SK-N-SH (cell line): ENCODE measurements at regions not wholly inside any gene's neighbourhood (a gene's known extent, or its start where the extent isn't known, plus 50 kb on each side); places are given as distances from the start of the nearest gene placed in this dataset.
A peak's percentile ranks its signal among the peaks of the same experiment; 100 is the strongest.
"Not testable (repeated sequence)": the region's sequence is repeated elsewhere in the genome, so short reads cannot be mapped to it uniquely, and the experiment has no call there.

Experiments used
- CTCF ChIA-PET: fragments of 300-600, 350-600 bp; formaldehyde crosslinking; extraction: SDS; loops from one replicate; lab custom pipeline; 2021; lab: Yijun Ruan, JAX
- POLR2A ChIA-PET: fragments of 350-600 bp; sonication (Branson Sonifier 250); formaldehyde crosslinking; extraction: SDS; loops from one replicate; lab custom pipeline; 2020; ENCODE audit warnings: antibody characterized with exemption, inconsistent platforms; lab: Yijun Ruan, JAX
- DNase-seq: peaks from one replicate; pipeline ENCODE4 v3.0.0; 2012
- H2AFZ ChIP-seq: fragments of 200-600 bp; sonication (generic); 2 replicates; pipeline ENCODE4 v1.8.1; 2016; ENCODE audit warnings: antibody characterized with exemption, mild to moderate bottlenecking, low read depth
- H3F3A ChIP-seq: fragments of 200-600 bp; sonication (generic); replicated peaks from 2 replicates; pipeline ENCODE3; 2016; ENCODE audit warnings: antibody characterized with exemption, mild to moderate bottlenecking; ENCODE audit not compliant: insufficient read depth
- H3K27ac ChIP-seq, 2 experiments: fragments of 200-500 bp in 1 of 2; fragments of 200-600 bp in 1 of 2; sonication (Bioruptor generic) in 1 of 2; sonication (generic), shearing (Covaris generic) in 1 of 2; 2 replicates each; pipeline versions ENCODE4 v1.5.1 to v1.6.1; 2014 to 2016; ENCODE audit warnings: low read depth in 2 of 2, inconsistent platforms in 1 of 2, low read length in 1 of 2, mild to moderate bottlenecking in 1 of 2, mixed read lengths in 1 of 2
- H3K27me3 ChIP-seq: fragments of 200-600 bp; sonication (generic), shearing (Covaris generic); 2 replicates; pipeline ENCODE4 v1.6.1; 2016; ENCODE audit warnings: mixed run types; ENCODE audit not compliant: insufficient read depth
- H3K36me3 ChIP-seq, 2 experiments: fragments of 200-500 bp in 1 of 2; fragments of 200-600 bp in 1 of 2; sonication (Bioruptor generic) in 1 of 2; sonication (generic) in 1 of 2; replicated peaks in 1 of 2; 2 replicates each; pipeline versions ENCODE3 to v1.5.1; 2014 to 2016; ENCODE audit warnings: low read length in 1 of 2, mild to moderate bottlenecking in 1 of 2; ENCODE audit not compliant: insufficient read depth in 2 of 2, control insufficient read depth in 1 of 2
- H3K4me1 ChIP-seq, 2 experiments: fragments of 200-500 bp in 1 of 2; fragments of 200-600 bp in 1 of 2; sonication (Bioruptor generic) in 1 of 2; sonication (generic), shearing (Covaris generic) in 1 of 2; 2 replicates each; pipeline versions ENCODE4 v1.5.1 to v1.6.1; 2014 to 2016; ENCODE audit warnings: low read depth in 1 of 2, low read length in 1 of 2, mixed run types in 1 of 2; ENCODE audit not compliant: insufficient read depth in 2 of 2, control insufficient read depth in 1 of 2
- H3K4me2 ChIP-seq: fragments of 200-600 bp; sonication (generic), shearing (Covaris generic); 2 replicates; pipeline ENCODE4 v1.6.1; 2017; ENCODE audit warnings: mixed run types
- H3K4me3 ChIP-seq, 2 experiments: fragments of 200-500 bp in 1 of 2; fragments of 200-600 bp in 1 of 2; sonication (Bioruptor generic) in 1 of 2; sonication (generic), shearing (Covaris generic) in 1 of 2; 2 replicates each; pipeline versions ENCODE4 v1.5.1 to v1.8.1; 2014 to 2016; ENCODE audit warnings: low read depth in 2 of 2, inconsistent platforms in 1 of 2, low read length in 1 of 2, mild to moderate bottlenecking in 1 of 2, mixed read lengths in 1 of 2, moderate library complexity in 1 of 2
- H3K79me2 ChIP-seq: fragments of 200-600 bp; sonication (generic); 2 replicates; pipeline ENCODE4 v1.8.1; 2017; ENCODE audit warnings: mild to moderate bottlenecking; ENCODE audit not compliant: insufficient read depth
- H3K9ac ChIP-seq: fragments of 200-600 bp; sonication (generic); 2 replicates; pipeline ENCODE4 v1.6.1; 2017; ENCODE audit warnings: mixed run types
- H3K9me2 ChIP-seq: fragments of 200-600 bp; sonication (generic); 2 replicates; pipeline ENCODE4 v1.6.1; 2017; ENCODE audit warnings: mixed run types
- H3K9me3 ChIP-seq: fragments of 200-600 bp; sonication (generic); 2 replicates; pipeline ENCODE4 v1.6.1; 2017; ENCODE audit warnings: mixed run types, mild to moderate bottlenecking, moderate library complexity
- H4K20me1 ChIP-seq: fragments of 200-600 bp; sonication (generic); 2 replicates; pipeline ENCODE4 v1.6.1; 2017; ENCODE audit warnings: mild to moderate bottlenecking, mixed run types; ENCODE audit not compliant: insufficient read depth
- ELF1 ChIP-seq: IDR thresholded peaks from 2 replicates; pipeline ENCODE4 v1.4.0; 2012
- EP300 ChIP-seq, 2 experiments: IDR thresholded peaks; 2 replicates each; pipeline versions ENCODE4 v1.4.0 to v1.6.1; 2012; ENCODE audit warnings: borderline replicate concordance in 1 of 2, low read depth in 1 of 2, low read length in 1 of 2
- EZH2phosphoT487 ChIP-seq: fragments of 200-600 bp; sonication (generic); IDR thresholded peaks from 2 replicates; pipeline ENCODE4 v1.6.1; 2017; ENCODE audit warnings: low read depth, mixed run types, mild to moderate bottlenecking, antibody characterized with exemption, moderate library complexity, borderline replicate concordance
- FOSL2 ChIP-seq: IDR thresholded peaks from 2 replicates; pipeline ENCODE4 v1.4.0; 2012; ENCODE audit warnings: low read depth, mild to moderate bottlenecking, moderate library complexity, borderline replicate concordance
- FOXJ3 ChIP-seq: sonication (generic); formaldehyde crosslinking; IDR thresholded peaks from 2 replicates; pipeline ENCODE4 v1.5.1; 2020; ENCODE audit warnings: mild to moderate bottlenecking, missing genetic modification reagents
- FOXM1 ChIP-seq: IDR thresholded peaks from 2 replicates; pipeline ENCODE4 v1.4.0; 2012; ENCODE audit warnings: low read depth, mild to moderate bottlenecking
- GATA2 ChIP-seq: sonication (generic); formaldehyde crosslinking; IDR thresholded peaks from 2 replicates; pipeline ENCODE4 v1.5.0; 2020; ENCODE audit warnings: mild to moderate bottlenecking, missing genetic modification reagents
- JUND ChIP-seq: IDR thresholded peaks from 2 replicates; pipeline ENCODE4 v1.4.0; 2012
- NRF1 ChIP-seq: IDR thresholded peaks from 2 replicates; pipeline ENCODE4 v1.6.1; 2012; ENCODE audit warnings: low read depth, mild to moderate bottlenecking, low read length
- RAD21 ChIP-seq: IDR thresholded peaks from 2 replicates; pipeline ENCODE4 v1.6.1; 2012; ENCODE audit warnings: mild to moderate bottlenecking, low read length
- SMC3 ChIP-seq: IDR thresholded peaks from 2 replicates; pipeline ENCODE4 v1.6.1; 2012; ENCODE audit warnings: low read depth, low read length, improper control_type of control experiment
- TAF1 ChIP-seq: IDR thresholded peaks from 2 replicates; pipeline ENCODE4 v1.6.1; 2012; ENCODE audit warnings: low read depth, mild to moderate bottlenecking, low read length, moderate library complexity, borderline replicate concordance
- TCF12 ChIP-seq: IDR thresholded peaks from 2 replicates; pipeline ENCODE4 v1.4.0; 2012
- TEAD4 ChIP-seq: IDR thresholded peaks from 2 replicates; pipeline ENCODE4 v1.4.0; 2012; ENCODE audit warnings: mild to moderate bottlenecking, borderline replicate concordance; ENCODE audit not compliant: insufficient read depth
- WGBS: methylation state at CpG from one replicate; pipeline ENCODE4 v1.1.6; 2017; ENCODE audit warnings: low lambda C conversion rate; 5-methylcytosine and 5-hydroxymethylcytosine counted together
- TF ChIP-seq, protein P1 (sequence below): IDR thresholded peaks from 2 replicates; pipeline ENCODE4 v1.6.1; 2012; ENCODE audit warnings: mild to moderate bottlenecking, low read depth, low read length, moderate library complexity
- TF ChIP-seq, protein P2 (sequence below): IDR thresholded peaks from 2 replicates; pipeline ENCODE4 v1.4.0; 2012; ENCODE audit warnings: low read depth, borderline replicate concordance

DNA sequence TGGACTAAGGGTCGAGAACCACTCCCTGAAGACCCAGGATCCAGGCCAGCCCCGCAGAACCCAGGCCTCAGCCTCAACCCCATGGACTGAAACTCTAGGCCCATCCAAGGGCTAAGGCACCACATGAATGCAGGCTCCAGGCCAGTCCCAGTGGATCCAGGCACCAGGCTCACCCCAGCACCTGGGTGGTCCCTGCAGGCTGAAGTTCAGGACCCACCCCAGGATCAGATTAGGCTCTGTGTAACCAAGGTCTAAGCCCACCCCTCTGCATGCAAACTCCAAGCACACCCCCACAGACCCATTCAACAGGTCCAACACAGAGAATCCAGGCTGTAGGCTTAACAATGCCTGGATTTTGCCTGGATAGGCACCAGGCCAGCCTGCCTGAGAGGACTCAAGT lies 1876.2 kb downstream of the PCDH9 start:
- ChIA-PET POLR2A (no interaction called here), CTCF (no interaction called here)
- Histone ChIP-seq H3K4me1 (no peaks in the 10 kb centered on the region), H3K36me3 (no peaks in the 10 kb centered on the region), H3K9me3 (peaks cover 8% of the 10 kb centered on the region; the same call in 1 of the 2 replicates), H3K79me2 (no peaks in the 10 kb centered on the region), H3K9ac (no peak overlapping the region), H3K9me2 (0 out of 2 replicates have a peak, but pooled peaks cover 2% of the 10 kb centered on the region), H3K4me2 (no peak overlapping the region), H3F3A (no peaks in the 10 kb centered on the region), H2AFZ (no peak overlapping the region), H3K27ac (no peak overlapping the region), H4K20me1 (no peaks in the 10 kb centered on the region), H3K27me3 (no peaks in the 10 kb centered on the region), H3K4me3 (no peak overlapping the region)
- TF ChIP-seq GATA2 (CRISPR knock-in tag) (no peak), FOXJ3 (CRISPR knock-in tag) (no peak), TAF1 (no peak), TEAD4 (no peak), JUND (no peak), FOSL2 (no peak)
- TF ChIP-seq, protein P1, sequence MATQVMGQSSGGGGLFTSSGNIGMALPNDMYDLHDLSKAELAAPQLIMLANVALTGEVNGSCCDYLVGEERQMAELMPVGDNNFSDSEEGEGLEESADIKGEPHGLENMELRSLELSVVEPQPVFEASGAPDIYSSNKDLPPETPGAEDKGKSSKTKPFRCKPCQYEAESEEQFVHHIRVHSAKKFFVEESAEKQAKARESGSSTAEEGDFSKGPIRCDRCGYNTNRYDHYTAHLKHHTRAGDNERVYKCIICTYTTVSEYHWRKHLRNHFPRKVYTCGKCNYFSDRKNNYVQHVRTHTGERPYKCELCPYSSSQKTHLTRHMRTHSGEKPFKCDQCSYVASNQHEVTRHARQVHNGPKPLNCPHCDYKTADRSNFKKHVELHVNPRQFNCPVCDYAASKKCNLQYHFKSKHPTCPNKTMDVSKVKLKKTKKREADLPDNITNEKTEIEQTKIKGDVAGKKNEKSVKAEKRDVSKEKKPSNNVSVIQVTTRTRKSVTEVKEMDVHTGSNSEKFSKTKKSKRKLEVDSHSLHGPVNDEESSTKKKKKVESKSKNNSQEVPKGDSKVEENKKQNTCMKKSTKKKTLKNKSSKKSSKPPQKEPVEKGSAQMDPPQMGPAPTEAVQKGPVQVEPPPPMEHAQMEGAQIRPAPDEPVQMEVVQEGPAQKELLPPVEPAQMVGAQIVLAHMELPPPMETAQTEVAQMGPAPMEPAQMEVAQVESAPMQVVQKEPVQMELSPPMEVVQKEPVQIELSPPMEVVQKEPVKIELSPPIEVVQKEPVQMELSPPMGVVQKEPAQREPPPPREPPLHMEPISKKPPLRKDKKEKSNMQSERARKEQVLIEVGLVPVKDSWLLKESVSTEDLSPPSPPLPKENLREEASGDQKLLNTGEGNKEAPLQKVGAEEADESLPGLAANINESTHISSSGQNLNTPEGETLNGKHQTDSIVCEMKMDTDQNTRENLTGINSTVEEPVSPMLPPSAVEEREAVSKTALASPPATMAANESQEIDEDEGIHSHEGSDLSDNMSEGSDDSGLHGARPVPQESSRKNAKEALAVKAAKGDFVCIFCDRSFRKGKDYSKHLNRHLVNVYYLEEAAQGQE = no peak
- no peak for DNase-seq
- WGBS = no CpG with 5 or more reads among the region's 2 CpGs

DNA sequence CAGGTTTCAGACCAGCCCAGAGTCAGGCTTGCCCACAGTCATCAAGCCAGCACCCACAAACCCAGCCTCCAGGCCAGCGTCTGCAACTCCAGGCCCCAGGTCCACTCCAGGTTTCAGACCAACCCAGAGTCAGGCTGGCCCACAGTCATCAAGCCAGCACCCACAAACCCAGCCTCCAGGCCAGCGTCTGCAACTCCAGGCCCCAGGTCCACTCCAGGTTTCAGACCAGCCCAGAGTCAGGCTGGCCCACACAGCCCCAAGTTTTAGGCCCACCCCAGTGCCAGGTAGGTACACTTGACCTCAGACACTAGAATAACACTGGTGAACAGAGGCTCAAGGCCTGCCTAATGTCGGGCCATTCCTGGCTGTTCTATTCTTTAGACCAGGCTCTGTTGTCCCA lies 1877.0 kb downstream of the PCDH9 start:
- POLR2A ChIA-PET, H3K27me3 ChIP-seq, H3K9me2 ChIP-seq, H3K4me2 ChIP-seq, H3K9ac ChIP-seq, H3K36me3 ChIP-seq, H2AFZ ChIP-seq, CTCF ChIA-PET, H3K79me2 ChIP-seq, H3K27ac ChIP-seq, H3K4me1 ChIP-seq, DNase-seq, H3K4me3 ChIP-seq, H4K20me1 ChIP-seq, H3F3A ChIP-seq, H3K9me3 ChIP-seq: not testable (repeated sequence)
- whole genome bisulfite sequencing = 63% methylated on average over 2 of the region's 3 CpGs

DNA sequence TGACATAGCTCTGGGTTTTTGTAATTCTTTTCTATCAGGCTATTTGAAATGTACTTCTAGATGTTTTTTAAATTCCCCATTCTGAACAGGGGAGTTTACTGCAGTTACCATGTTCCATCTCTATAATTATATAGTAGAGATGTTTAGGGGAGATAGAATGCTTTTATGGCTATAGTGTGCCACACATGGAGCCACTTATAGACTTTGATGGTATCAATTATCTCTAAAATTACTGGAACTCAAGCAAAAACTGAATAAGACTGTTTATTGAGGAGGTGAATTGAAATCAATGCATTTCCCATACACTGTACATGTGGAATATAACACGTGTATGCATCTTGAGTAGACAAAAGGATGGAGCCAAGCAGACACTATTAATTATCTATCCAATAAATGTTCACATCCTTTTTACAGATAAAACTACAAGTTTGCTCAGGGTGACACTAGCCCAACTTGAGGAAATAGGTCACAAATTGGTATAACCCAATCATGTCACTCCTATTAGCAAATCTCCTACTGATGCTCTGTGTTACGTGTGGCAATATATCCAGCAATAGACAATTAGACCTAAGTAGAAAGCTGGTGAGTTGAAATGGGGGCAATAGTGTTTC lies 1882.6 kb downstream of the PCDH9 start:
- no peaks in the 10 kb centered on the region for H3K79me2 ChIP-seq
- no peak overlapping the region for H2AFZ ChIP-seq
- WGBS = 73% methylated on average over 2 of the region's 2 CpGs
- CTCF ChIA-PET = no interaction called here
- no peaks in the 10 kb centered on the region for H3K36me3 ChIP-seq
- H3K9ac ChIP-seq = no peak overlapping the region
- no peaks in the 10 kb centered on the region for H3K27me3 ChIP-seq
- no peaks in the 10 kb centered on the region for H3K9me2 ChIP-seq
- no peak overlapping the region for H3K4me2 ChIP-seq
- H3K9me3 ChIP-seq = no peaks in the 10 kb centered on the region
- no peak for TF ChIP-seq SMC3
- TF ChIP-seq, protein P2, sequence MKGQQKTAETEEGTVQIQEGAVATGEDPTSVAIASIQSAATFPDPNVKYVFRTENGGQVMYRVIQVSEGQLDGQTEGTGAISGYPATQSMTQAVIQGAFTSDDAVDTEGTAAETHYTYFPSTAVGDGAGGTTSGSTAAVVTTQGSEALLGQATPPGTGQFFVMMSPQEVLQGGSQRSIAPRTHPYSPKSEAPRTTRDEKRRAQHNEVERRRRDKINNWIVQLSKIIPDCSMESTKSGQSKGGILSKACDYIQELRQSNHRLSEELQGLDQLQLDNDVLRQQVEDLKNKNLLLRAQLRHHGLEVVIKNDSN = no peak
- TF ChIP-seq GATA2 (CRISPR knock-in tag) = peak; percentile 57
- peak; percentile 11; the same call in 1 of the 2 replicates for TF ChIP-seq TCF12
- TF ChIP-seq EZH2phosphoT487 = no peak
- peak in 1 of 2 experiments; percentile 70; a peak in 2 of 4 replicates for TF ChIP-seq EP300 (IDR thresholded peaks at IDR 0.05; ENCODE audit: borderline replicate concordance in 1 of 2, low read depth in 1 of 2, low read length in 1 of 2)
- TF ChIP-seq FOXJ3 (CRISPR knock-in tag) = no peak
- TF ChIP-seq NRF1 = no peak
- TF ChIP-seq ELF1 = no peak
- TF ChIP-seq TAF1 = no peak
- TF ChIP-seq RAD21 = peak; percentile 10; the same call in 1 of the 2 replicates
- no peak for TF ChIP-seq FOXM1
- no peaks in the 10 kb centered on the region for H3F3A ChIP-seq
- H3K4me1 ChIP-seq = no peaks in the 10 kb centered on the region; a peak in 1 of 4 replicates
- H4K20me1 ChIP-seq = no peaks in the 10 kb centered on the region
- POLR2A ChIA-PET = no interaction called here
- H3K27ac ChIP-seq = peak overlapping the region in 1 of 2 experiments; percentile 87; a peak in 2 of 4 replicates
- peak; percentile 31 for DNase-seq
- H3K4me3 ChIP-seq = no peak overlapping the region
